SU-DHL-6 (cell line): ENCODE measurements at regions not wholly inside any gene's neighbourhood (a gene's known extent, or its start where the extent isn't known, plus 50 kb on each side); places are given as distances from the start of the nearest gene placed in this dataset.

Experiments
- CTCF ChIP-seq: fragments of 200-600 bp; sonication (generic); IDR thresholded peaks from one replicate; pipeline ENCODE4 v1.5.1; 2017; ENCODE audit warnings: antibody characterized with exemption, mild to moderate bottlenecking, low read length, moderate library complexity; ENCODE audit not compliant: insufficient read depth, poor library complexity, severe bottlenecking
- EZH2phosphoT487 ChIP-seq: fragments of 200-600 bp; sonication (generic), shearing (Covaris generic); conservative IDR thresholded peaks from 2 replicates; pipeline ENCODE4 v1.6.1; 2018; ENCODE audit warnings: mild to moderate bottlenecking, antibody characterized with exemption, low read length, moderate library complexity, mixed read lengths

DNA sequence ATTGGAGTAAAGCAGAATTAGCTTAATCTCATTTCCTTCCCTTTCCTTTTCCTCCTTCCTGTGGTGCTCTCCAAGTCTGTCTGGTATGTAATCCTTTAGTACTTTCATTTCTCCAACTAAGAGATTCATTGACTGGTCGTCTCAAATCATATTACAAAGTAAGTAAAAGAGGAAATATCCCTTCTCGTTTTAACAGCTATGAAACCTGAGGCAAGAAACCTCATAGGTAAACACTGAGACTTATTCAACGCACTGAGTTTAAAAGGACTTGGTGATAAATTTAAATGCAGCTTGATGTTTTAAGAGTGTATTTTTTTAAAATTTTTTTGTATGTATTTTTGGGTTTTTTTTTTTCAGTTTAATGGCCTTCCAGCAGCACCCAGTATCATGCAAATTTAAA is 117.2 kb upstream of the LRRC3B start:
- TF ChIP-seq CTCF (no peak), EZH2phosphoT487 (no peak)
